Dedifferentiated amniotic fluid mesenchymal stem cell (primary cell): ENCODE measurements at regions not wholly inside any gene's neighbourhood (a gene's known extent, or its start where the extent isn't known, plus 50 kb on each side); places are given as distances from the start of the nearest gene placed in this dataset.
A peak's percentile ranks its signal among the peaks of the same experiment; 100 is the strongest.

Experiments used
- DNase-seq: peaks from one replicate; pipeline ENCODE4 v3.0.0-alpha.2; 2016; ENCODE audit errors: extremely low spot score

GRCh38 chr1:83028467-83028866 is 970.5 kb downstream of the TTLL7 start:
- DNase-seq, result no peak

- DNase-seq, result no peak
Measured at GRCh38 chr1:83027511-83027910, 971.4 kb downstream of the TTLL7 start.

GRCh38 chr1:83026745-83027144 is 972.2 kb downstream of the TTLL7 start:
- no peak for DNase-seq

- no peak for DNase-seq
Measured at GRCh38 chr1:83024251-83024767, 974.6 kb downstream of the TTLL7 start.

- no peak for DNase-seq
Measured at GRCh38 chr1:83023212-83023611, 975.7 kb downstream of the TTLL7 start.

- no peak for DNase-seq
Measured at GRCh38 chr1:83022206-83022605, 976.7 kb downstream of the TTLL7 start.

- DNase-seq, result no peak
Measured at GRCh38 chr1:83017701-83018100, 981.2 kb downstream of the TTLL7 start.

- no peak for DNase-seq
Measured at GRCh38 chr1:83017276-83017675, 981.7 kb downstream of the TTLL7 start.

GRCh38 chr1:83016354-83016849 is 982.5 kb downstream of the TTLL7 start:
- no peak for DNase-seq

GRCh38 chr1:83015163-83015562 is 983.8 kb downstream of the TTLL7 start:
- no peak for DNase-seq

- DNase-seq, result no peak
Measured at GRCh38 chr1:83012950-83013349, 986.0 kb downstream of the TTLL7 start.

- DNase-seq, result no peak
Measured at GRCh38 chr1:83011265-83011664, 987.7 kb downstream of the TTLL7 start.

GRCh38 chr1:83006271-83006670 is 992.7 kb downstream of the TTLL7 start:
- no peak for DNase-seq

GRCh38 chr1:83000286-83000685 is 998.6 kb downstream of the TTLL7 start:
- DNase-seq, result no peak

GRCh38 chr1:82995951-82996350 is 1003.0 kb downstream of the TTLL7 start:
- DNase-seq, result peak; percentile 26

- DNase-seq, result no peak
Measured at GRCh38 chr1:82994616-82995263, 1004.2 kb downstream of the TTLL7 start.

- DNase-seq, result no peak
Measured at GRCh38 chr1:82991569-82991968, 1007.4 kb downstream of the TTLL7 start.

- no peak for DNase-seq
Measured at GRCh38 chr1:82979593-82980236, 1019.2 kb downstream of the TTLL7 start.

GRCh38 chr1:82978461-82979324 is 1020.2 kb downstream of the TTLL7 start:
- DNase-seq, result no peak

- DNase-seq, result no peak
Measured at GRCh38 chr1:82972841-82973553, 1025.9 kb downstream of the TTLL7 start.

- no peak for DNase-seq
Measured at GRCh38 chr1:82969340-82969739, 1029.6 kb downstream of the TTLL7 start.

- DNase-seq, result no peak
Measured at GRCh38 chr1:82962658-82963057, 1036.3 kb downstream of the TTLL7 start.
